Endothelial cell of umbilical vein (primary cell): ENCODE measurements at regions not wholly inside any gene's neighbourhood (a gene's known extent, or its start where the extent isn't known, plus 50 kb on each side); places are given as distances from the start of the nearest gene placed in this dataset.

Source experiments
- EZH2 ChIP-seq: IDR thresholded peaks from 2 replicates; pipeline ENCODE4 v1.6.1; 2012; ENCODE audit warnings: borderline replicate concordance, low read depth, mild to moderate bottlenecking, moderate library complexity, low read length, inconsistent platforms; ENCODE audit not compliant: severe bottlenecking
- JUN ChIP-seq: IDR thresholded peaks from 2 replicates; pipeline ENCODE4 v1.6.1; 2011; ENCODE audit warnings: borderline replicate concordance, low read depth; ENCODE audit not compliant: insufficient read length, insufficient read depth
- POLR2A ChIP-seq: IDR thresholded peaks from 2 replicates; pipeline ENCODE4 v1.6.1; 2012; ENCODE audit warnings: low read depth, mild to moderate bottlenecking, control low read depth, low read length
- POLR2AphosphoS5 ChIP-seq: IDR thresholded peaks from 2 replicates; pipeline ENCODE4 v1.6.1; 2012; ENCODE audit warnings: low read depth, mild to moderate bottlenecking, control low read depth, low read length, moderate library complexity; ENCODE audit not compliant: insufficient read depth
- TF ChIP-seq, protein P1 (sequence below), 2 donors: IDR thresholded peaks; 1 replicate in 1 of 2; 2 replicates in 1 of 2; pipeline ENCODE4 v1.5.1; 2011; ENCODE audit warnings: low read length in 2 of 2, mild to moderate bottlenecking in 2 of 2, moderate library complexity in 2 of 2, control low read depth in 1 of 2, inconsistent platforms in 1 of 2, low read depth in 1 of 2; ENCODE audit not compliant: insufficient read depth in 1 of 2; ENCODE audit errors: extremely low read depth in 1 of 2
- TF ChIP-seq, protein P2 (sequence below): IDR thresholded peaks from 2 replicates; pipeline ENCODE4 v1.6.1; 2011; ENCODE audit not compliant: insufficient read depth, insufficient read length

DNA sequence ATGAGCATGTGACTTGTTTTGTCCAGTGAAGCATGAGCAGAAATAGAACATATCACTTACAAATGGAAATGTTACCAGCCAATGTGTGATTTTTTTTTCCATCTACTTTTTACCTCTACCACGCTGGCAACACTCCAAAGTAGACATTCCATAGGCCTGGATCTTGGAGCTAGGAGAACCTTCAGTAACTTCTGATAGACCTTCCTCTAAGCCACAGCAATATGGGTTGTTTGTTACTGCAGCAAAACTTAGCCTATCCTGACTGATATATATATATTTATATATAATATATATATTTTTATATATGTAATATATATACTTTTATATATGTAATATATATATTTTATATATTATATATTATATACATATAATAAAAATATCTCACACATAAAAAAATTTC is 284.4 kb upstream of the XYLT1 start:
- no peak for TF ChIP-seq POLR2A
- TF ChIP-seq, protein P1, sequence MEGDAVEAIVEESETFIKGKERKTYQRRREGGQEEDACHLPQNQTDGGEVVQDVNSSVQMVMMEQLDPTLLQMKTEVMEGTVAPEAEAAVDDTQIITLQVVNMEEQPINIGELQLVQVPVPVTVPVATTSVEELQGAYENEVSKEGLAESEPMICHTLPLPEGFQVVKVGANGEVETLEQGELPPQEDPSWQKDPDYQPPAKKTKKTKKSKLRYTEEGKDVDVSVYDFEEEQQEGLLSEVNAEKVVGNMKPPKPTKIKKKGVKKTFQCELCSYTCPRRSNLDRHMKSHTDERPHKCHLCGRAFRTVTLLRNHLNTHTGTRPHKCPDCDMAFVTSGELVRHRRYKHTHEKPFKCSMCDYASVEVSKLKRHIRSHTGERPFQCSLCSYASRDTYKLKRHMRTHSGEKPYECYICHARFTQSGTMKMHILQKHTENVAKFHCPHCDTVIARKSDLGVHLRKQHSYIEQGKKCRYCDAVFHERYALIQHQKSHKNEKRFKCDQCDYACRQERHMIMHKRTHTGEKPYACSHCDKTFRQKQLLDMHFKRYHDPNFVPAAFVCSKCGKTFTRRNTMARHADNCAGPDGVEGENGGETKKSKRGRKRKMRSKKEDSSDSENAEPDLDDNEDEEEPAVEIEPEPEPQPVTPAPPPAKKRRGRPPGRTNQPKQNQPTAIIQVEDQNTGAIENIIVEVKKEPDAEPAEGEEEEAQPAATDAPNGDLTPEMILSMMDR (IDR thresholded peaks at IDR 0.05; ENCODE audit: extremely low read depth in 1 of 2, insufficient read depth in 1 of 2, low read depth in 1 of 2, low read length in 2 of 2): no peak
- TF ChIP-seq, protein P2, sequence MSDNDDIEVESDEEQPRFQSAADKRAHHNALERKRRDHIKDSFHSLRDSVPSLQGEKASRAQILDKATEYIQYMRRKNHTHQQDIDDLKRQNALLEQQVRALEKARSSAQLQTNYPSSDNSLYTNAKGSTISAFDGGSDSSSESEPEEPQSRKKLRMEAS: no peak
- no peak for TF ChIP-seq JUN
- no peak for TF ChIP-seq POLR2AphosphoS5
- TF ChIP-seq EZH2: no peak
